ENCODE measurements at regions not wholly inside any gene's neighbourhood (a gene's known extent, or its start where the extent isn't known, plus 50 kb on each side); places are given as distances from the start of the nearest gene placed in this dataset.
"Not testable (repeated sequence)": the region's sequence is repeated elsewhere in the genome, so short reads cannot be mapped to it uniquely, and the experiment has no call there.

GRCh38 chr13:109264603-109265437 is 521.6 kb downstream of the IRS2 start:
- H3K27ac Mint-ChIP-seq; H3K9me3 Mint-ChIP-seq; H3K4me3 Mint-ChIP-seq; H3K36me3 Mint-ChIP-seq (ENCODE audit: low read depth); H3K4me1 Mint-ChIP-seq (ENCODE audit: low read depth): not testable (repeated sequence)
- peaks cover 12% of the 10 kb centered on the region for H3K27me3 Mint-ChIP-seq

GRCh38 chr13:109257761-109258157 is 528.6 kb downstream of the IRS2 start:
- H3K27ac Mint-ChIP-seq; H3K4me3 Mint-ChIP-seq; H3K9me3 Mint-ChIP-seq; H3K4me1 Mint-ChIP-seq (ENCODE audit: low read depth); H3K36me3 Mint-ChIP-seq (ENCODE audit: low read depth): not testable (repeated sequence)
- H3K27me3 Mint-ChIP-seq, result peaks cover 27% of the 10 kb centered on the region
